BJ (cell line): ENCODE measurements at regions not wholly inside any gene's neighbourhood (a gene's known extent, or its start where the extent isn't known, plus 50 kb on each side); places are given as distances from the start of the nearest gene placed in this dataset.
"Not testable (repeated sequence)": the region's sequence is repeated elsewhere in the genome, so short reads cannot be mapped to it uniquely, and the experiment has no call there.

Experiments used
- CTCF ChIA-PET: fragments of 350-600 bp; formaldehyde crosslinking; extraction: SDS; loops from one replicate; lab custom pipeline; 2021; ENCODE audit warnings: antibody characterized with exemption, inconsistent platforms; lab: Yijun Ruan, JAX
- POLR2A ChIA-PET: fragments of 300-600 bp; sonication (Branson Sonifier 250); formaldehyde crosslinking; extraction: SDS; loops from one replicate; lab custom pipeline; 2021; ENCODE audit warnings: antibody characterized with exemption; lab: Charles Lee
- DNase-seq: peaks from one replicate; pipeline ENCODE4 v3.0.0-alpha.2; 2011; ENCODE audit warnings: low read depth
- H3K27me3 ChIP-seq: 2 replicates; pipeline ENCODE4 v1.6.0; 2011; ENCODE audit warnings: low read length; ENCODE audit not compliant: control insufficient read depth, insufficient read depth
- H3K36me3 ChIP-seq: 2 replicates; pipeline ENCODE4 v1.5.1; 2011; ENCODE audit warnings: low read length; ENCODE audit not compliant: control insufficient read depth, insufficient read depth
- H3K4me3 ChIP-seq: 2 replicates; pipeline ENCODE4 v1.5.1; 2011; ENCODE audit warnings: low read depth, mild to moderate bottlenecking, control low read depth, low read length
- TF ChIP-seq, protein P1 (sequence below): IDR thresholded peaks from 2 replicates; pipeline ENCODE4 v1.5.1; 2011; ENCODE audit warnings: low read depth, mild to moderate bottlenecking, control low read depth, inconsistent platforms, low read length, moderate library complexity; ENCODE audit not compliant: insufficient read depth

DNA sequence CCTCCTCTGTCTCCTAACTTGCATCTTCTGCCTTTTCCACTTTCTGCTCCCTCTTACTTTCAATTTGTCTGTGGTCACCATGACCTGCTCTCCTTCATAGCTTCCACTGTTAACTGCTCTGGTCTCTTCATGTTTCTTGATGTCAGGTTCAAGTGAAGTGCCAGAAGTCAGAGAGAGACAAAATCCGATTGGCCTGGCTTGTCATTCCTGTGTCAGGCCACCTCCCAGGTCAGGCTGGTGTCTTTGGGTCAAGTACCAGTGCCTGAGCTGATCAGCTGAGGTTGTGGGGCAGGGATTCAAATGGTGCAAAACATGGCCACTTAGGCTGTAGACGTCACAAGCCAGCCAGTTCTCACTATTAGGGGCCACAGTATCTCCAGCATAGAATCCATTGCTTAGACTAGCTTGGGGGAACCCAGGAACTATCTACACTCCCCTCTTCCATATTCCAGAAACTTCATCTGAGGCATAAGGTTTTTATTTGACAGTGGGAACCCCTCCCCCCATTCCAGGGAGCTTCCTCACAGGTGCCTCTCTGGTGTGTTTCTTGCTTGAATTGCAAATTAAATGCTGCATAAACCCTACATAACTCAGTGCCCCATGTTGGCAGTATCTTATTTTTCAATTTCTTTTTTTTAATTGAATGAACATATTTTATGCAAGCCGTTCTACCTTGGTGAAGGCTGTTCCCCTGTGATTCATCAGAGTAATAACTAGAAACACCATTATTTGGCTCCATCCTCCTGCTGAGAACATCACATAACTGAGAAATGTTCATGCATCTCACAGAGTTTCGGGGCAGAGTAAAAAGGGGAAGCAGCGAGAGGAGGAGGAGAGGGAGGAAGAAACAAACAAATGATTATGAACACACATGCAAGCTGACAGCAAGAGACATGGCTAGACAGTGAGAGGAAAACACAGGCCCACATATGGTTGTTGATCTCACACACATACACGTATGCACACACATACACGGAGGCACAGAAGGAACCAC is 175.8 kb downstream of the TLE3 start:
- POLR2A ChIA-PET, result no interaction called here
- no peak overlapping the region for H3K4me3 ChIP-seq
- no peaks in the 10 kb centered on the region for H3K27me3 ChIP-seq
- H3K36me3 ChIP-seq, result no peaks in the 10 kb centered on the region
- CTCF ChIA-PET, result no interaction called here
- TF ChIP-seq, protein P1, sequence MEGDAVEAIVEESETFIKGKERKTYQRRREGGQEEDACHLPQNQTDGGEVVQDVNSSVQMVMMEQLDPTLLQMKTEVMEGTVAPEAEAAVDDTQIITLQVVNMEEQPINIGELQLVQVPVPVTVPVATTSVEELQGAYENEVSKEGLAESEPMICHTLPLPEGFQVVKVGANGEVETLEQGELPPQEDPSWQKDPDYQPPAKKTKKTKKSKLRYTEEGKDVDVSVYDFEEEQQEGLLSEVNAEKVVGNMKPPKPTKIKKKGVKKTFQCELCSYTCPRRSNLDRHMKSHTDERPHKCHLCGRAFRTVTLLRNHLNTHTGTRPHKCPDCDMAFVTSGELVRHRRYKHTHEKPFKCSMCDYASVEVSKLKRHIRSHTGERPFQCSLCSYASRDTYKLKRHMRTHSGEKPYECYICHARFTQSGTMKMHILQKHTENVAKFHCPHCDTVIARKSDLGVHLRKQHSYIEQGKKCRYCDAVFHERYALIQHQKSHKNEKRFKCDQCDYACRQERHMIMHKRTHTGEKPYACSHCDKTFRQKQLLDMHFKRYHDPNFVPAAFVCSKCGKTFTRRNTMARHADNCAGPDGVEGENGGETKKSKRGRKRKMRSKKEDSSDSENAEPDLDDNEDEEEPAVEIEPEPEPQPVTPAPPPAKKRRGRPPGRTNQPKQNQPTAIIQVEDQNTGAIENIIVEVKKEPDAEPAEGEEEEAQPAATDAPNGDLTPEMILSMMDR, result no peak
- DNase-seq, result no peak

DNA sequence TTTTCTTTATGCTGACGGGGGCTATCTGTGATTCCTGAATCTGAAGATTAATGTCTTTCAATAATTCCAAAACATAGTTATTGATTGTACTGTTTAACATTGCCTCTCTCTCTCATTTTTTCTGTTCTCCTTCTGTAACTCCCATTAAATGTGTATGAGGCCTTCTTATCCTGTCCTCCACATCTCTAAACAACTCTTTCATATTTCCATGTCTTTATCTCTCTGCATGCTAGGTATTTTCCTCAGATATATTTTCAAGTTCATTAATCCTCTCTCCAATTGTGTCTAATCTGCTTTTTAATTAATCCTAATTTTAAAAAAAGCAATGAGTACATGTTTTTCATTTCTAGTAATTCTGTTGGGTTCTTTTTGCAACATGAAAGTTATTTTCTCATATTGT is 173.2 kb downstream of the TLE3 start:
- DNase-seq, result no peak
- Histone ChIP-seq H3K36me3 (no peaks in the 10 kb centered on the region), H3K4me3 (no peak overlapping the region), H3K27me3 (no peaks in the 10 kb centered on the region)
- ChIA-PET POLR2A (no interaction called here), CTCF (no interaction called here)
- TF ChIP-seq, protein P1, result no peak

DNA sequence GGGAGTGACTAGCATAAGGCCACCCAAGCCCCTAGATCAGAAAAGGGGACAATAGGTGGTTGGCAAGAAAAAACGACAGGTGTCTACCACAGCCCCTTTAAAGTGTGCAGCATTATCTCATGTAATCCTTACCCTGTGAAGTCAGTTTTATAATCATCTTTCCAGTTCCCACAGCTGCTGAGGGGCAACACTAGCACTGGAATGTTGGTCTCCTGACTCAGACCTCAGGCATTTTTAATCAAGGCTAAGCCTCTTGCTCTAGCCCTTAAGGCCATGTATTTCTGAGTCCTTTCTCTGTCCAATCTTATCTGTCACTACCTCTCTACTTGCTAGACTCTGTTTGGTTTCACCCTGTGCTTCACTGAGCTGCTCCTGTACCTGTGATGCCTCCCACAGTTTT is 171.7 kb downstream of the TLE3 start:
- Histone ChIP-seq H3K4me3 (no peak overlapping the region), H3K36me3 (no peaks in the 10 kb centered on the region), H3K27me3 (no peaks in the 10 kb centered on the region)
- ChIA-PET POLR2A (no interaction called here), CTCF (no interaction called here)
- TF ChIP-seq, protein P1, result no peak
- no peak for DNase-seq

DNA sequence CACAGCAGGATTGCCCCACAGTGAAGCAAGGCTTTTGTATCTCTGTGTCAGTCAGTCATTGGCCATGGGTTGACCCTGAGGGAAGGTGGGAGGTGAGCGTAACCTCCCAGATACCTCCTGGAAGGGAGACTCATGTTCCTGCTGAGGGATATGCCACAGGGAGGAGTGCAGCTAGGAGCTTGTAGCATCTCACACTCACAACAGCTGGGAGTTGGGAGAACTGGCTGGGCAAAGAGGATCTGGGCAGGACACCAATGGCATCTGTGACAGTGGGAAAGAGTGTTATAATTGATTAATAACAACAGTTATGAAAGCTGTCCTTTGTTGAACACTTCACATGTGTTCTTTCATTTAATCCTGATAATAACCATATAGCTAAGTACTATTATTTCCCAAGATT is 171.0 kb downstream of the TLE3 start:
- Histone ChIP-seq H3K27me3 (no peaks in the 10 kb centered on the region), H3K36me3 (no peaks in the 10 kb centered on the region), H3K4me3 (no peak overlapping the region)
- CTCF ChIA-PET, result no interaction called here
- TF ChIP-seq, protein P1, result no peak
- no peak for DNase-seq
- POLR2A ChIA-PET, result no interaction called here

DNA sequence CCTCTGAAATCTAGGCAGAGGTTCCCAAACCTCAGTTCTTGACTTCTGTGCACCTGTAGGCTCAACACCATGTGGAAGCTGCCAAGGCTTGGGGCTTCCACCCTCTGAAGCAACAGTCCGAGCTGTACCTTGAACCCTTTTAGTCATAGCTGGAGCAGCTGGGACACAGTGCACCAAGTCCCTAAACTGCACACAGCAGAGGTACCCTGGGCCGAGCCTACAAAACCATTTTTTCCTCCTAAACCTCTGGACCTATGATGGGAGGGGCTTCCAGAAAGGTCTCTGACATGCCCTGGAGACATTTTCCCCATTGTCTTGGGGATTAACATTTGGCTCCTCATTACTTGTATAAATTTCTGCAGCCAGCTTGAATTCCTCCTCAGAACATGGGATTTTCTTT is 168.8 kb downstream of the TLE3 start:
- DNase-seq, H3K4me3 ChIP-seq, POLR2A ChIA-PET, H3K27me3 ChIP-seq, H3K36me3 ChIP-seq: not testable (repeated sequence)
- CTCF ChIA-PET, result interaction anchor here (1.4 kb wide), 1 partner anchor 13 kb away, joined by 3 read pairs; no protein-coding TSS in a partner anchor
